Upper lobe of right lung (tissue), 1 donor: ENCODE measurements at regions not wholly inside any gene's neighbourhood (a gene's known extent, or its start where the extent isn't known, plus 50 kb on each side); places are given as distances from the start of the nearest gene placed in this dataset.

Source experiments
- ATAC-seq: fragments of 200-7000 bp; cut with Tn5 transposase; one replicate; pipeline ENCODE4 v1.9.1; 2020; ENCODE audit warnings: mild to moderate bottlenecking, moderate library complexity
- DNase-seq: peaks from one replicate; pipeline ENCODE4 v3.0.0-alpha.2; 2020
- H3K27ac ChIP-seq: fragments of 200-600 bp; one replicate; pipeline ENCODE4 v1.8.0; 2022
- H3K27me3 ChIP-seq: fragments of 200-600 bp; one replicate; pipeline ENCODE4 v1.8.0; 2022; ENCODE audit warnings: mild to moderate bottlenecking
- H3K36me3 ChIP-seq: fragments of 200-600 bp; one replicate; pipeline ENCODE4 v1.8.0; 2022
- H3K4me1 ChIP-seq: fragments of 200-600 bp; one replicate; pipeline ENCODE4 v1.8.0; 2022
- H3K4me3 ChIP-seq: fragments of 200-600 bp; one replicate; pipeline ENCODE4 v1.8.0; 2022; ENCODE audit warnings: mild to moderate bottlenecking
- H3K9me3 ChIP-seq: fragments of 200-600 bp; one replicate; pipeline ENCODE4 v1.8.0; 2022
- intact Hi-C: fragments of 100-400 bp; cut with DNase I; formaldehyde crosslinking; loops from one replicate; pipeline ENCODE4 v1.11.0; 2022
- TF ChIP-seq, protein P1 (sequence below): fragments of 200-600 bp; IDR thresholded peaks from one replicate; pipeline ENCODE4 v1.8.0; 2022; ENCODE audit warnings: antibody characterized with exemption
- donor health status: DM: no; HTN: yes; CAD: no; lungs with severe emphysema.

GRCh38 chr13:84885868-84886267 is 913.4 kb downstream of the SLITRK6 start:
- no peaks in the 10 kb centered on the region for H3K36me3 ChIP-seq
- no peaks in the 10 kb centered on the region for H3K27me3 ChIP-seq
- intact Hi-C loops, result no loop called here
- TF ChIP-seq, protein P1, sequence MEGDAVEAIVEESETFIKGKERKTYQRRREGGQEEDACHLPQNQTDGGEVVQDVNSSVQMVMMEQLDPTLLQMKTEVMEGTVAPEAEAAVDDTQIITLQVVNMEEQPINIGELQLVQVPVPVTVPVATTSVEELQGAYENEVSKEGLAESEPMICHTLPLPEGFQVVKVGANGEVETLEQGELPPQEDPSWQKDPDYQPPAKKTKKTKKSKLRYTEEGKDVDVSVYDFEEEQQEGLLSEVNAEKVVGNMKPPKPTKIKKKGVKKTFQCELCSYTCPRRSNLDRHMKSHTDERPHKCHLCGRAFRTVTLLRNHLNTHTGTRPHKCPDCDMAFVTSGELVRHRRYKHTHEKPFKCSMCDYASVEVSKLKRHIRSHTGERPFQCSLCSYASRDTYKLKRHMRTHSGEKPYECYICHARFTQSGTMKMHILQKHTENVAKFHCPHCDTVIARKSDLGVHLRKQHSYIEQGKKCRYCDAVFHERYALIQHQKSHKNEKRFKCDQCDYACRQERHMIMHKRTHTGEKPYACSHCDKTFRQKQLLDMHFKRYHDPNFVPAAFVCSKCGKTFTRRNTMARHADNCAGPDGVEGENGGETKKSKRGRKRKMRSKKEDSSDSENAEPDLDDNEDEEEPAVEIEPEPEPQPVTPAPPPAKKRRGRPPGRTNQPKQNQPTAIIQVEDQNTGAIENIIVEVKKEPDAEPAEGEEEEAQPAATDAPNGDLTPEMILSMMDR, result no peak
- H3K27ac ChIP-seq, result no peak overlapping the region
- ATAC-seq (no peak), DNase-seq (no peak)
- no peaks in the 10 kb centered on the region for H3K9me3 ChIP-seq
- H3K4me1 ChIP-seq, result no peaks in the 10 kb centered on the region
- H3K4me3 ChIP-seq, result no peak overlapping the region

- Histone ChIP-seq H3K9me3 (no peaks in the 10 kb centered on the region), H3K4me1 (no peaks in the 10 kb centered on the region), H3K4me3 (no peak overlapping the region), H3K36me3 (no peaks in the 10 kb centered on the region), H3K27me3 (no peaks in the 10 kb centered on the region), H3K27ac (no peak overlapping the region)
- intact Hi-C loops, result no loop called here
- ATAC-seq, result no peak
- no peak for DNase-seq
- TF ChIP-seq, protein P1, result no peak
Observed at GRCh38 chr13:84873951-84874350, 925.3 kb downstream of the SLITRK6 start.

DNA sequence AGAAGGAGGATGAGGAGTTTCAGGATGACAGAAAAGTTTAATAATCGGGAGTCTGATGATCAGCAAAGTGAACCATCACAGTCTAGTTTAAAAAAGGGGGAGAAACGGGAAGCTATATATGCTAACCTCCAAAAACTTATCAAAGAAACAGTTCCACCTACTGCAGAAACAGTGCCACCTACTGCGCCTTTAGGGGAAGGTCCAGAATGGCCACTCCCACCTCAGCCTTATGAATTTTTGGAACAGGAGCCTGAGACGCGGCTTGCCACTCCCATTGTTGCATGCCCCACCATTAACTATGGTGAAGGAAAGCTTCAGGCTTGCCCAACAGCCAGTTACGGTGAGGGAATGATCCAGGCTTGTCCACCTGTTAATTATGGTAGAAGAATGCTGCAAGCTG is 929.0 kb downstream of the SLITRK6 start:
- no peak overlapping the region for H3K4me3 ChIP-seq
- DNase-seq (no peak), ATAC-seq (no peak)
- intact Hi-C loops, result no loop called here
- H3K36me3 ChIP-seq, result no peaks in the 10 kb centered on the region
- no peak overlapping the region for H3K27ac ChIP-seq
- H3K9me3 ChIP-seq, result no peaks in the 10 kb centered on the region
- TF ChIP-seq, protein P1, result no peak
- no peaks in the 10 kb centered on the region for H3K27me3 ChIP-seq
- no peaks in the 10 kb centered on the region for H3K4me1 ChIP-seq

DNA sequence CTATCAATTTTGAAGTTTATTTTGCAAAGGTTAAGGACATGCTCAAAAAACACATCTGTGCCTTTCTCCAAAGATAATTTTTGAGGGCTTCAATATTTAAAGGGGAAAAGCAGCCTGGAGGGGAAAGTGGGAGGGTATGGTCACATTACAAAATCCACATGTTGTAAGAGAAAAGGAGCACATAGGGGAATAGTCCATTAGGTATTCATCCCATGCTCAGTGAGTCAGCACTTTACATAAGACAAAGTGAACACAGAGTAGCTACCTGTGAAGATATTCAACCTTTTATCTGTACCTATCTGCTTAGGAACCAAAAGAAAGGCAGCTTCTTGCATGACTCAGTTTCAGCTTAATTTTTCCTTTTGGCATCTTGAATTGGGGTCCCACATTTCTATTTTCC is 932.0 kb downstream of the SLITRK6 start:
- H3K4me1 ChIP-seq, result no peaks in the 10 kb centered on the region
- no peak for ATAC-seq
- DNase-seq, result no peak
- no peaks in the 10 kb centered on the region for H3K9me3 ChIP-seq
- intact Hi-C loops, result no loop called here
- no peaks in the 10 kb centered on the region for H3K36me3 ChIP-seq
- TF ChIP-seq, protein P1, result no peak
- H3K27ac ChIP-seq, result no peak overlapping the region
- no peak overlapping the region for H3K4me3 ChIP-seq
- no peaks in the 10 kb centered on the region for H3K27me3 ChIP-seq

DNA sequence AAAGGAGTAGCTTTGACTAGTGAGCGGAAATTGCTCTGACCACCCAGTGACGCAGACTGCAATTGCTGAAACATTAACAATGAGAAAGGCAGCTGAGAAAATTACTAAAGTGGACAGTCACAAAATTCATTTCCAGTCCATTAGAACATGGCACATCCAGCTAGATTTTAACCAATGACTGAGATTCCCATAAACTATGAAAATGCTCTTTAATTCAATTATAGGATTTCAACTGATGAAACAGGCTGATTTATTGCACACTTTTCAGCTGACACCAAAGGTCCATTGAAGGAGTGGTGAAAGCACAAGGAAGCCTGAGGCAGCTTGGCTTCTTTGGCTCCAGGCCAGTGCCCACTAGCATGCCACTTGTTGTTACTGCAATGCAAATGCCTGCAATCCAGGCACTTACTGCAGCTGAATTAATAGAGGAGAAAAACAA is 933.4 kb downstream of the SLITRK6 start:
- ATAC-seq (no peak), DNase-seq (no peak)
- TF ChIP-seq, protein P1, result no peak
- H3K4me3 ChIP-seq, result no peak overlapping the region
- H3K27me3 ChIP-seq, result no peaks in the 10 kb centered on the region
- H3K27ac ChIP-seq, result no peak overlapping the region
- H3K36me3 ChIP-seq, result no peaks in the 10 kb centered on the region
- no peaks in the 10 kb centered on the region for H3K9me3 ChIP-seq
- intact Hi-C loops, result no loop called here
- no peaks in the 10 kb centered on the region for H3K4me1 ChIP-seq

DNA sequence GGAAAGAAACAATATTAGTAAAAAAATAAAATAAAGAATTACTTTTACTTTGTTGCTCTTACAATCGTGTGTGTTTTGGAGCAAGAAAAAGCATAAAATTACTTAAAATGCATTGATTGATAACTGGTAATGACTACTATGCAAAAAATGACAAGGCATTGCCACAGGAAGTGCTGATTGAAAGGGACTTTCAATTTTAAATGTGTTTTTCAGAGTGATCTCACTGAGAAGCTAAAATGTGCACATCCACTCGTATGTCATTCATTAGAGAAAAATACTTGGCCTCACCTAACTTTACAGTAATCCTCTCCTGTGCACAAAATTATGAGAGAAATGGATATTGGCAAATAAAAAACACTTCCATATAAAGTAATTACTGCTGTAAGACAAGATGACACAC is 934.9 kb downstream of the SLITRK6 start:
- TF ChIP-seq, protein P1, result no peak
- no peaks in the 10 kb centered on the region for H3K9me3 ChIP-seq
- H3K27ac ChIP-seq, result no peak overlapping the region
- DNase-seq (no peak), ATAC-seq (no peak)
- no peaks in the 10 kb centered on the region for H3K36me3 ChIP-seq
- H3K27me3 ChIP-seq, result no peaks in the 10 kb centered on the region
- no peak overlapping the region for H3K4me3 ChIP-seq
- intact Hi-C loops, result no loop called here
- H3K4me1 ChIP-seq, result no peaks in the 10 kb centered on the region
